HG03066 (cell line): ENCODE measurements at regions not wholly inside any gene's neighbourhood (a gene's known extent, or its start where the extent isn't known, plus 50 kb on each side); places are given as distances from the start of the nearest gene placed in this dataset.

Experiments used
- ATAC-seq: cut with Tn5 transposase; IDR thresholded peaks from one replicate; pipeline ENCODE4 v1.9.1; 2021; ENCODE audit warnings: low read depth; ENCODE audit not compliant: unreplicated experiment

- ATAC-seq, result no peak
Measured at GRCh38 chr10:117698809-117699208, 156.3 kb downstream of the EMX2 start.

GRCh38 chr10:117699436-117700075, 157.0 kb downstream of the EMX2 start:
- ATAC-seq, result no peak

- ATAC-seq, result no peak
Measured at GRCh38 chr10:117710181-117710798, 167.7 kb downstream of the EMX2 start.

GRCh38 chr10:117716889-117717288, 174.3 kb downstream of the EMX2 start:
- ATAC-seq, result no peak

GRCh38 chr10:117718986-117719920, 176.7 kb downstream of the EMX2 start:
- ATAC-seq, result no peak

- no peak for ATAC-seq
Measured at GRCh38 chr10:117720931-117721835, 178.6 kb downstream of the EMX2 start.

- ATAC-seq, result no peak
Measured at GRCh38 chr10:117721873-117722272, 179.3 kb downstream of the EMX2 start.

GRCh38 chr10:117723343-117723742, 180.8 kb downstream of the EMX2 start:
- no peak for ATAC-seq

- no peak for ATAC-seq
Measured at GRCh38 chr10:117725993-117726392, 183.4 kb downstream of the EMX2 start.

GRCh38 chr10:117726596-117727295, 184.2 kb downstream of the EMX2 start:
- ATAC-seq, result no peak

GRCh38 chr10:117727421-117727820, 184.9 kb downstream of the EMX2 start:
- no peak for ATAC-seq

GRCh38 chr10:117728087-117728486, 185.5 kb downstream of the EMX2 start:
- ATAC-seq, result no peak

GRCh38 chr10:117729156-117729555, 186.6 kb downstream of the EMX2 start:
- no peak for ATAC-seq

- no peak for ATAC-seq
Measured at GRCh38 chr10:117731121-117731791, 188.7 kb downstream of the EMX2 start.

GRCh38 chr10:117734731-117735405, 192.3 kb downstream of the EMX2 start:
- ATAC-seq, result no peak

GRCh38 chr10:117736655-117737054, 194.1 kb downstream of the EMX2 start:
- ATAC-seq, result no peak

GRCh38 chr10:117740088-117740487, 197.5 kb downstream of the EMX2 start:
- ATAC-seq, result no peak

GRCh38 chr10:117740691-117741222, 198.2 kb downstream of the EMX2 start:
- no peak for ATAC-seq
